Esophagus muscularis mucosa (tissue), 3 donors: ENCODE measurements at regions not wholly inside any gene's neighbourhood (a gene's known extent, or its start where the extent isn't known, plus 50 kb on each side); places are given as distances from the start of the nearest gene placed in this dataset.

Experiments used
- EP300 ChIP-seq: sonication (generic); formaldehyde crosslinking; IDR thresholded peaks from one replicate; pipeline ENCODE4 v1.6.1; 2017; ENCODE audit warnings: antibody characterized with exemption
- TF ChIP-seq, protein P1 (sequence below), 3 experiments: fragments of 200-600 bp in 2 of 3; fragments of 450-650 bp in 1 of 3; sonication (generic) in 2 of 3; IDR thresholded peaks; one replicate each; pipeline ENCODE4 v1.5.1; 2017 to 2019; ENCODE audit warnings: antibody characterized with exemption in 3 of 3, mild to moderate bottlenecking in 2 of 3, moderate library complexity in 1 of 3

DNA sequence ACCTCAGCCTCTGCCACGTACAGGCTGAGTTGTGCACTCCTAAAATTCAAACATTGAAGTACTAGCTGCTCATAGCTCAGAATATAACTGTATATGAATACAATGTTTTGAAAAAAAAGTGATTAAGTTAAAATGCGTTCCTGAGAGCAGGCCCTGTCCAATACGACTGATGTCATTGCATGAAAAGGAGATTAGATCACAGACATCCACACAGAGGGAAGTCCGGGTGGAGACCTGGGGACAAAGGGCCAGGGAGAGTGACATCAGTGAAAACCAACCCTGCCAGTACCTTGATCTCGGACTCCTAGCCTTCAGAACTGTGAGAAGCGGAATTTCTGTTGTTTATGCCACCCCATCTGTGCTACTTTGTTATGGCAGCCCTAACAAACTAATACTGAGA, 311.4 kb upstream of the NR2F2 start:
- TF ChIP-seq, protein P1, sequence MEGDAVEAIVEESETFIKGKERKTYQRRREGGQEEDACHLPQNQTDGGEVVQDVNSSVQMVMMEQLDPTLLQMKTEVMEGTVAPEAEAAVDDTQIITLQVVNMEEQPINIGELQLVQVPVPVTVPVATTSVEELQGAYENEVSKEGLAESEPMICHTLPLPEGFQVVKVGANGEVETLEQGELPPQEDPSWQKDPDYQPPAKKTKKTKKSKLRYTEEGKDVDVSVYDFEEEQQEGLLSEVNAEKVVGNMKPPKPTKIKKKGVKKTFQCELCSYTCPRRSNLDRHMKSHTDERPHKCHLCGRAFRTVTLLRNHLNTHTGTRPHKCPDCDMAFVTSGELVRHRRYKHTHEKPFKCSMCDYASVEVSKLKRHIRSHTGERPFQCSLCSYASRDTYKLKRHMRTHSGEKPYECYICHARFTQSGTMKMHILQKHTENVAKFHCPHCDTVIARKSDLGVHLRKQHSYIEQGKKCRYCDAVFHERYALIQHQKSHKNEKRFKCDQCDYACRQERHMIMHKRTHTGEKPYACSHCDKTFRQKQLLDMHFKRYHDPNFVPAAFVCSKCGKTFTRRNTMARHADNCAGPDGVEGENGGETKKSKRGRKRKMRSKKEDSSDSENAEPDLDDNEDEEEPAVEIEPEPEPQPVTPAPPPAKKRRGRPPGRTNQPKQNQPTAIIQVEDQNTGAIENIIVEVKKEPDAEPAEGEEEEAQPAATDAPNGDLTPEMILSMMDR (IDR thresholded peaks at IDR 0.05), result no peak
- no peak for TF ChIP-seq EP300
